Mucosa of gallbladder (tissue), 1 donor: ENCODE measurements at regions not wholly inside any gene's neighbourhood (a gene's known extent, or its start where the extent isn't known, plus 50 kb on each side); places are given as distances from the start of the nearest gene placed in this dataset.

Experiments
- DNase-seq: peaks from one replicate; pipeline ENCODE4 v3.0.0-alpha.2; 2020; ENCODE audit warnings: low spot score
- donor health status: DM: no; HTN: no; CAD: no.

DNA sequence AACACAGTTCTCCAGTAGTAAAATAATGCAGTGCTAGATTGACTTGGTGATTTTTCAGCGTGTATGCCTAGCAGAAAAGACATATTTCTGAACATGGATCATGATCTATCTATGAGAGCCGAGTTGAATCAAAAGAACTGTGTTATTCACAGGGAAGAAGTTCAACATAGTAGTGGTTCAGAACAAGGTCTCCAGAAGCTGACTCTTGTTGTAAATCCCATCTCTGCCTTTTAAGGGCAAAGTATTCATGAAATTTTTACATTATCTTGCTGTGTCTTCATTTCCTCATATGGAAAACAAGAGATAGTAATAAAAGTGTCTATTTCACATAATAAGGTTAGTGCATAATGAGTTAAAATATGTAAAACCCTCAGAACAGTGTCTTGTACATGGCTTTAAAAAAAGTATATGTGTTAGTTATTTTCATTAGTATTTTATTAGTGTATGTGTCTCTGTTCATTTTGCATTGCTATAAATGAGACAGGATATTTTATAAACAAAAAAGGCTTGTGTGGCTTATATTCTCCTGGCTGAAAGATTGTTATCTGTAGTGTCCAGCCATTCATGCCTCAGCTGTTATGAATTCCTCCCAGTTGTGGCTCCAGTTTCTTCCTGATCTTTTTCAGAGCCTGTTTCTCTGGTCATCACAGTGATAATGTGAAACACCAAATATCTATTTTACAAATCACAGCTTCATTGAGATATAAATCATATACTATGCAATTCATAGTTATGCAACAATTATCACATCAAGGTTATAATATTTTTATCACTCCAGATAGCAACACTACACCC lies 1351.2 kb downstream of the STIM2 start:
- DNase-seq: no peak

DNA sequence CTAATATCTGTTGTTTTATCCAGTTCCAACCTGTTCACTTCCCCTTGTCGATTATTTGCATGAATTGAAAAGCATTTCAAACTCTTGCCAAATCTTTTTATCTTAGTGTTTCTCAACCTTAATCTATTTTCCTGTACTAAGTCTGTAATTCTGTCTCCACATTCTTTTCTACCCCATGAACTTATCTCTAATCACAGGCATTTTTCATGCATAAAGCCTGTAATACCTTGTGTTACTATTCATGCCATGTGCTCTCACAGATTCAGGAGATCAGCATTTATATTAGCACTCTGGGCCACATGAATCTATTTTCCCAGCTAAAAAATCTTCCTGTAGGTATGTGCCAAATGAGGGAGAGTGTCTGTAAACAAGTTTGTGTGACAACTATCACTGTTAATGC lies 1360.9 kb downstream of the STIM2 start:
- no peak for DNase-seq

- DNase-seq: peak; percentile 13
These were observed 1364.4 kb downstream of the STIM2 start for GRCh38 chr4:28225050-28225449.

DNA sequence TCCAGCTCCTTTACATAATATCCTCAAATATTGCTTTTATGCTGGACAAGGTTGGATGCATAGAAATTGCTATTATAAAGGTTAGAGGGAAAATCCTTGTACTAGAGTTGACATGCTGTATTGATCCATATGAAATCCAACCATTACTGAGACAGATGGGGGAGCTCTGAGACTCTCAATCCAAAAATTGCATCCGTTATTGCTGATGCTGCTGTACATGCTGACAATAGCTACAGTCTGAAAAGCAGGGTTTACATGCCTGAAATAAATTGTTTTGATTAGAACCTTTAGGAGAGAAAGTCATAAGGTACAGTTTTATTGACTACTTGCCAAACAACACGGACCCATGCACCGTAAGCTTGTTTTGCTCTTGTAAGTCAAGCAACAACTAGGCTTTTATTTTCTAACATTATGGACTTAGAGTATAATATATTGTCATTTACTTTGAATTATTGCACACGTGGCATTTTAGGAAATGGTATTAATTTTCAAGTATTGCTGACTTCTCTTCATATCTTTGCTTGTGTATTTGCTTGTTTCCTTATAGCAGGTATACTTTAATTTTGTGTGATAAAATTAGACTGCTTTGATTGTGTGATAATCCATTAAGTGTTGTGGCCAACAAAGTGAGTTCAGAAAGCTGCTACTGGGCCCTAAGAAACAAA lies 1365.2 kb downstream of the STIM2 start:
- no peak for DNase-seq

GRCh38 chr4:28226962-28227361 lies 1366.3 kb downstream of the STIM2 start:
- no peak for DNase-seq

GRCh38 chr4:28227764-28228163 lies 1367.1 kb downstream of the STIM2 start:
- no peak for DNase-seq

DNA sequence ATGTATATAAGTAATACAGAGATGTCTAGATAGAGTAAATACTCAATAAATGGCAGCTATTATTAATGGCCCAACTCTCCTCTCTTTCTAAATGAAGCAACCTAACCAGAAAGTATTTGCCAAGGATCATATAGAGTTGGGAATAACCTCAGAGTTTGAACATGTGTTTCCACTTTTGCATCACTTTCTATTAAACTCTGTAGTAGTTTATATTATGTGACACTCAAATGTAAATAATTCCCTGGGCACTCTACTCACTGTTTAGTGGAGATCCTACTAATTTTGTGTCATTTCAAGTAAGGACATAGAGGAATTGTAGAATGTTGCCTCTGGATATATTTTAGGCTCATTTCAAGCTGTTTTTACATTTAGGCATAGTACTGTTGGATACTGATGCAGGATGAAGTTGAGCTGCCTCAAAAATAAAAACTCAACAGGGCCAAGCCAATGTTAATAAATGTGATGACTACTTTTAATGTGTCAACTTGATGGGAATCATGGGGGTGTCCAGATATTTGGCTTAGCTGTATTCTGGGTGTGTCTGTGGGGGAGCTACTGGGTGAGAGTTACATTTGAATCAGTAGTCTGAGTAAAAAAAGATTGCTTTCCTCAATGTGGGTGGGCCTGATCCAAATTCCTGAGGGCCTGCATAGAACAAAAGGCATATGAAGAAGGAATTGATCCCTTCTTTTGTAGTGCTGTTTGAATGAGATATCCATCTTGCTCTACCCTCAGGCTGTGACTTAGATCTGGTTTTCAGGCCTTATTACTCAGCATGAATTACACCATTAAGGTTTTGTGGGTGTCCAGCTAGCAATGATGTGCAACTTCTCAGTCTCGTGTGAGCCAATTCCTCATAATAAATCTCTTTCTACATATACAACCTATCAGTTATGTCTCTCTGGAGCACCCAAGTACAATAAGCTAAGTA lies 1368.2 kb downstream of the STIM2 start:
- no peak for DNase-seq

DNA sequence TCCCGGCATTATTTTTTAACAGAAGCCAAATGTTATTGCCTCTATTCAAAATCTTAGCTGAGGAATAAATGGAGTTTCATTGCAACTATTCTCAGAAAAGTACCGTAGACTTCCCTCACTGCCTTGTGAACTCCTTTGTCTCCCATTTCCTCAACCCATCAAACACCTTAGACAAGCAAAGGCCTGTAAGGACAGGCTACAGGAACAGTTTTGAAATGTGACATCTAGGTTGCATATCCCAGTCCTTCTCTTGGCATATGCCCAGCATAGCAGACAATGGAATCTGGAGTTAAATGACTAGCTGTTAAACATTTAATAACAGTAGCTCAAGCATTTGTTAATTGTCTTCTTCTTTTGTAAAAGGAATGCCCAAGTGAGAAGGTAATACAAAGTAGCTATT lies 1371.7 kb downstream of the STIM2 start:
- no peak for DNase-seq

DNA sequence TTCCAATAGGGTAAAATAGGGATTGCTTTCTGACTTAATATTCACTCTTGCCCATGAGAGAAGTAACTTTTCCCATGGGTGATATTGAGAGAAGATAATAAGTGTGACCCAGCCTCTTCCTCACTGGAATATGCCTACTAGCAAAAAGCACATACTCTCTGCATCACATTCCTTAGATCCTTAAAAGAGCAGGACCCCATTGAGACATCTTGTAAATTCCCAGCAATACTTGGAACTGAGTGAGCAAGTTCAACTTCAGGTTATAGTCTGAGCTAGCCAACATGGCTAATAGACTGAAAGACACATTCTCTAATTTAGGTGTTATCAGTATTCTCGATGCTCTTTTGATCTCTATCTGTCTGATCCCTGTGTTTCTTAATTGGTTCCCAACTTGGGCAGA lies 1372.3 kb downstream of the STIM2 start:
- no peak for DNase-seq

- no peak for DNase-seq
These were observed 1373.1 kb downstream of the STIM2 start for GRCh38 chr4:28233724-28234123.

GRCh38 chr4:28238876-28239275 lies 1378.2 kb downstream of the STIM2 start:
- DNase-seq: no peak

- no peak for DNase-seq
These were observed 1380.4 kb downstream of the STIM2 start for GRCh38 chr4:28241021-28241420.

DNA sequence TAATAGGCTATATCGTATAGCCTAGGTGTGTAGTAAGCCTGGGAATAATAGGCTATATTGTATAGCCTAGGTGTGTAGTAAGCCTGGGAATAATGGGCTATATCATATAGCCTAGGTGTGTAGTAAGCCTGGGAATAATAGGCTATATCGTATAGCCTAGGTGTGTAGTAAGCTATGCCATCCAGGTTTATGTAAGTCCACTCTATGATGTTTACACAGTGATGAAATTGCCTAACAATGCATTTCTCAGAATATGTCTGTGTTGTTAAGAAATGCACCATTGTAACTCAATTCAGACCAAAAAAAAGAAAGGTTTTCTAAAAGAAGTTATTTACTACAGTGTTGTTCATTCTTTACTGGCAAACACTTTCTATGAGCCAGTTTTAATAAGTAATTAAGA lies 1387.2 kb downstream of the STIM2 start:
- no peak for DNase-seq

DNA sequence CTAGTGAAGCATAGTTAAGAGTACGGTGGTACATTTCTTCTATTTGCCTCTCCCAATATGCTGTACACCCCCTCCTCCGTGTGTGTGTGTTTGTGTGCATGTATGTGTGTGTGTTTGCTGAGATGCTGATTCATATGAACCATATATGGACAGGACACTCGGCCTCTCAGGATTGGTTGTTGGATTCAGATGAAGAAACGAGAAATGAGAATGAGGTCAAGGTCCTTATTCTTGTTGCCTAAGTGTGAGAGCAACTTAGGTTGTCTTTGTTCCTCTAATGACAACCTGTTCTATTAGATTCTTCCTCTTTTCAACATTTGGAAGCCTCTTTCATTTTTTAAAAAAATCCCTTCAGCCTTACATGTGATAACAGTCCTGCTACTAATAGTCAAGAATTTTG lies 1387.6 kb downstream of the STIM2 start:
- DNase-seq: no peak

DNA sequence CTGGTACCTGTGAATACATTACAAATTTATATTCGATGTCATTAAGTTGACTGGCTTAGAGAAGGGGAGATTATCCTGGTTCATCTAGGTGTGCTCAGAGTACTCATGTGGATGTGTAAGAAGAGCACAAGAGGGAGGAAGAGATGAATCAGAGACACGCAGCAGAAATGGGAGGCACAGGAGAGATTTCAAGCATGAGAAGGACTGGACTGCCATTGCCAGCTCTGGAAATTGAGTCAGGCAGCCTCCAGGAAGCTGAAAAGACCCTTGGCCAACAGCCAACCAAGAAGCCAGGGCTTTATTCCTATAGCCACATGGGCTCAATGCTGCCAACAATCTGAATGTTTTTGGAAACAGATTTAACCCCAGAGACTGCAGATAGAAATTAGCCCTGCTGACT lies 1390.0 kb downstream of the STIM2 start:
- DNase-seq: no peak

GRCh38 chr4:28251831-28252230 lies 1391.2 kb downstream of the STIM2 start:
- DNase-seq: no peak

- DNase-seq: no peak
These were observed 1393.4 kb downstream of the STIM2 start for GRCh38 chr4:28254003-28254402.

GRCh38 chr4:28256295-28256694 lies 1395.7 kb downstream of the STIM2 start:
- DNase-seq: no peak

DNA sequence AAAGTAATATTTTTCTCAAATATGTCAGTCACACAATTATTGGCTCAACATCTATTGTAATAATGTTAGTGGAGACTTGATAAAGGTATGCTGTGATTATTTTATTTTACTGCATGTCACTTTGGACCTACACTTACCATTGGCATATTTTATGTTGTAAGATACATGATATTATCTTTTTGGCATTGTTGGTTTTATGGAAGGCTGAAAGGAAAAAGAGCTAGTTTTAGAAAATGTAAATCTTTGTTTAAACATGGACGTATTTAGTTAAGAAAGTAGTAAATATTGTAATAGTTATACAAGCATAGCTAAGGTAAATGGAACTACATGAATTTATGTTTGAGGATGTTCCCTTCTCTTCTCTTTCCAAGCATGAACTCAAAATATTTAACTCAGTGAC lies 1399.3 kb downstream of the STIM2 start:
- no peak for DNase-seq

GRCh38 chr4:28267166-28267565 lies 1406.5 kb downstream of the STIM2 start:
- DNase-seq: no peak

- no peak for DNase-seq
These were observed 1408.8 kb downstream of the STIM2 start for GRCh38 chr4:28269426-28269825.

GRCh38 chr4:28277931-28278330 lies 1417.3 kb downstream of the STIM2 start:
- no peak for DNase-seq
